ENCODE measurements at regions not wholly inside any gene's neighbourhood (a gene's known extent, or its start where the extent isn't known, plus 50 kb on each side); places are given as distances from the start of the nearest gene placed in this dataset.

DNA sequence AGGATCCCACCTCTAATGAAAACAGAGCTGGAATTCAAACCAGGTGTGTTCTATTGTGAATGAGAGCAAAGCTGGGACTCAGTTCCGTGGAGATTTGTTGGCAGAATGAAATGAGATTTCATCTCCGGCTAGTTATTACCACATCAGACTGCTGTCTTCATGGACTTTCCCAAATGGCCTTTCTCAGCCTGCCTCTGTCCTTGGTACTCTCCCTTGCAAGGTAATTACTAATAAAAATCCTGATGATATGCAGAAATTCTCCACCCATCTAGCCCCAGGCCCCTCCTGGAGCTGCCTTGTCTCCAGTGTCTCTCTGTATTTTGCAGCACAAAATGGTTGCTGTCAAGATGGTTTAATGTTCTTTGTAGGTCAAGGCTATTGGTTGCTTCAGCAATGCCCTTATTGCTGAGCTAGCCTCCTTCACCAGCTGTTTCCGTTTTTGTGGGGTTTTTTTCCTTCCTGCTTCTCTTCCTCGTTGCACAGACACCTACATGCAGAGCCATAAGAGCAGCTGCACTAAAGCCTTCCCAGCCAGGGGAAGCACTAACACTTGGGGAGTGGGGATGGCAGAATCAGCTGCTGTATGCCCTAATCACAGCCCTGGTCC, 185.0 kb upstream of the GHITM start:
- no peak for TF ChIP-seq CTCF (IDR thresholded peaks at IDR 0.05; ENCODE audit: control insufficient read depth, extremely low read depth, insufficient read depth)
- DNase-seq (ENCODE audit: low read depth), result no peak
- no peak overlapping the region for H3K4me3 ChIP-seq (ENCODE audit: low read depth, low read length)

GRCh38 chr10:83955406-83955805, 183.9 kb upstream of the GHITM start:
- no peak for DNase-seq (ENCODE audit: low read depth)
- no peak for TF ChIP-seq CTCF (IDR thresholded peaks at IDR 0.05; ENCODE audit: control insufficient read depth, extremely low read depth, insufficient read depth)
- no peak overlapping the region for H3K4me3 ChIP-seq (ENCODE audit: low read depth, low read length)

GRCh38 chr10:83957168-83957947, 182.0 kb upstream of the GHITM start:
- no peak for TF ChIP-seq CTCF (IDR thresholded peaks at IDR 0.05; ENCODE audit: control insufficient read depth, extremely low read depth, insufficient read depth)
- no peak overlapping the region for H3K4me3 ChIP-seq (ENCODE audit: low read depth, low read length)
- DNase-seq (ENCODE audit: low read depth), result no peak

DNA sequence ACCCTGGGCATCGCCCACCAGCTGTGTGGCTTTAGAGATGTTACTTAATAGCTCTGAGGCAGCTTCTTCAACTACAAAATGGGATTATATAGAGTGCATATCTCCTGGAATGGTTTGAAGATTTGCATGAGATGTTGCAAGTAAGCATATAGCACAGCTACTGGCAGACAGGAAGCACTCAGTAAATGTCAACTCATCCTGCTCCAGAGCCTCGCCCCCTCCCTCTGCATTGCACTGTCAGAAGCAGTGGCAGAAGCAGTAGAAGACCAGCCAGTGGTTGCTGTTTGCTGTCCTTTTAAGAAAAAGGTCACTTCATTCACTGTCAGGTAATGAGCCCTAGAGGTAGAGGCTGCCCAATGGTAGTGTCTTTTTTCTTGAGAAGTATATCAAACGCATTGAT, 180.0 kb upstream of the GHITM start:
- H3K4me3 ChIP-seq (ENCODE audit: low read depth, low read length), result no peak overlapping the region
- no peak for DNase-seq (ENCODE audit: low read depth)
- no peak for TF ChIP-seq CTCF (IDR thresholded peaks at IDR 0.05; ENCODE audit: control insufficient read depth, extremely low read depth, insufficient read depth)

- DNase-seq (ENCODE audit: low read depth), result no peak
- no peak for TF ChIP-seq CTCF (IDR thresholded peaks at IDR 0.05; ENCODE audit: control insufficient read depth, extremely low read depth, insufficient read depth)
- no peak overlapping the region for H3K4me3 ChIP-seq (ENCODE audit: low read depth, low read length)
Measured at GRCh38 chr10:83960125-83960524, 179.2 kb upstream of the GHITM start.

DNA sequence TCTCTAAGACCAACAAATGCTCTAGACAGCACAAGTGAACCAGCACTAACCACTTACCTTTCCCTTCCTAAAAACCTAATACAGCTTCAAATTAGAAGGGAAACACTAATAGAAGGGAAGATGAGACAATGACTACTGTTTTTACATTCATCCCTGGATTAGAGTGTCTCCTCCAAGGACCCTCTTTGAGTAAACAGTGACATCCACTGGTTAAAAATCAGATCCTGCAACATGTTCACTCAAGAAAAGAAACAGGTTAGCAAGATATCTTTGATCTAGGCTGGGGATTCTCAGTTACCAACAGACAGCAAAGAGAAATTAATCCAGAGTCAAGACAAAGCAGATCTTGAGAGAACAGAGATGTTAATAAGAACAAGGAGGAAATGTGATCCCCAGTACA, 177.7 kb upstream of the GHITM start:
- TF ChIP-seq CTCF (IDR thresholded peaks at IDR 0.05; ENCODE audit: control insufficient read depth, extremely low read depth, insufficient read depth), result peak; percentile 48
- no peak overlapping the region for H3K4me3 ChIP-seq (ENCODE audit: low read depth, low read length)
- peak; percentile 11 for DNase-seq (ENCODE audit: low read depth)
